H1 (cell line): ENCODE measurements at regions not wholly inside any gene's neighbourhood (a gene's known extent, or its start where the extent isn't known, plus 50 kb on each side); places are given as distances from the start of the nearest gene placed in this dataset.

ENCODE experiments used
- CTCF ChIA-PET: fragments of 300-600 bp; sonication (Branson Sonifier 250); formaldehyde crosslinking; loops from one replicate; lab custom pipeline; 2021; ENCODE audit not compliant: partially characterized antibody; lab: Charles Lee
- POLR2A ChIA-PET: fragments of 300-600 bp; sonication (Branson Sonifier 250); formaldehyde crosslinking; loops from one replicate; lab custom pipeline; 2021; ENCODE audit warnings: inconsistent platforms; ENCODE audit not compliant: partially characterized antibody; lab: Charles Lee
- DNase-seq, 2 experiments: peaks; one replicate each; pipeline versions ENCODE4 v3.0.0 to v3.0.0-alpha.2; 2010 to 2022; ENCODE audit warnings: low spot score in 2 of 2, low read depth in 1 of 2, mixed read lengths in 1 of 2
- FAIRE-seq: peaks from 2 replicates; lab custom pipeline; 2011; peaks lifted over from hg19 to GRCh38; lab: Jason Lieb, UNC
- H2AFZ ChIP-seq: 2 replicates; pipeline ENCODE4 v1.8.1; 2012; ENCODE audit warnings: low read length, inconsistent platforms
- H2AK5ac ChIP-seq: 2 replicates; pipeline ENCODE4 v1.6.1; 2013; ENCODE audit warnings: low read depth, low read length
- H2BK120ac ChIP-seq: replicated peaks from 2 replicates; pipeline ENCODE3; 2013; ENCODE audit warnings: low read depth, low read length, inconsistent platforms
- H2BK12ac ChIP-seq: 2 replicates; pipeline ENCODE4 v1.6.1; 2013; ENCODE audit warnings: low read depth, low read length
- H2BK15ac ChIP-seq: 2 replicates; pipeline ENCODE4 v1.6.1; 2013; ENCODE audit warnings: low read length
- H2BK20ac ChIP-seq: 2 replicates; pipeline ENCODE4 v1.6.1; 2013; ENCODE audit warnings: low read length
- H2BK5ac ChIP-seq: 2 replicates; pipeline ENCODE4 v1.6.1; 2013; ENCODE audit warnings: low read depth, low read length
- H3K14ac ChIP-seq: 2 replicates; pipeline ENCODE4 v1.6.1; 2013; ENCODE audit warnings: inconsistent platforms; ENCODE audit not compliant: insufficient read length
- H3K18ac ChIP-seq: 2 replicates; pipeline ENCODE4 v1.6.1; 2013; ENCODE audit warnings: low read length; ENCODE audit errors: extremely low read depth
- H3K23ac ChIP-seq: 2 replicates; pipeline ENCODE4 v1.6.1; 2013; ENCODE audit warnings: inconsistent platforms; ENCODE audit not compliant: insufficient read length
- H3K23me2 ChIP-seq: 2 replicates; pipeline ENCODE4 v1.6.1; 2013; ENCODE audit warnings: low read depth, low read length
- H3K27ac ChIP-seq: 2 replicates; pipeline ENCODE4 v1.6.1; 2011; ENCODE audit warnings: low read depth, low read length, inconsistent platforms
- H3K27me3 ChIP-seq, 4 experiments: replicated peaks in 1 of 4; 1 replicate in 1 of 4; 2 replicates in 3 of 4; pipeline versions ENCODE4 v1.6.1 to v1.8.1; 2011 to 2013; ENCODE audit warnings: low read length in 3 of 4, mild to moderate bottlenecking in 3 of 4, inconsistent platforms in 2 of 4, mixed read lengths in 2 of 4, moderate library complexity in 1 of 4; ENCODE audit not compliant: control insufficient read depth in 3 of 4, insufficient read depth in 3 of 4; ENCODE audit errors: extremely low read depth in 1 of 4
- H3K36me3 ChIP-seq, 4 experiments: 2 replicates each; pipeline versions ENCODE4 v1.6.1 to v1.8.1; 2011 to 2013; ENCODE audit warnings: mild to moderate bottlenecking in 4 of 4, low read length in 3 of 4, moderate library complexity in 2 of 4, control low read depth in 1 of 4, inconsistent platforms in 1 of 4; ENCODE audit not compliant: insufficient read depth in 4 of 4, control insufficient read depth in 2 of 4
- H3K4ac ChIP-seq: replicated peaks from 2 replicates; pipeline ENCODE3; 2013; ENCODE audit warnings: low read length, low read depth, mixed read lengths, inconsistent platforms; ENCODE audit not compliant: insufficient read length
- H3K4me1 ChIP-seq, 4 experiments: replicated peaks in 1 of 4; 1 replicate in 1 of 4; 2 replicates in 3 of 4; pipeline versions ENCODE4 v1.6.1 to v1.8.1; 2011 to 2013; ENCODE audit warnings: low read length in 3 of 4, inconsistent platforms in 2 of 4, mixed read lengths in 1 of 4; ENCODE audit not compliant: insufficient read depth in 4 of 4, control insufficient read depth in 3 of 4
- H3K4me2 ChIP-seq, 2 experiments: 2 replicates each; pipeline versions ENCODE4 v1.6.1 to v1.8.1; 2011 to 2013; ENCODE audit warnings: low read depth in 2 of 2, low read length in 2 of 2, control low read depth in 1 of 2, inconsistent platforms in 1 of 2, mild to moderate bottlenecking in 1 of 2; ENCODE audit not compliant: insufficient read depth in 1 of 2
- H3K4me3 ChIP-seq, 4 experiments: fragments of 200-600, 300-600 bp in 1 of 4; sonication (generic), shearing (Covaris generic), sonication (Bioruptor Twin) in 1 of 4; 2 replicates each; pipeline versions ENCODE4 v1.5.1 to v1.8.1; 2011 to 2016; ENCODE audit warnings: low read length in 4 of 4, low read depth in 3 of 4, control low read depth in 2 of 4, inconsistent platforms in 2 of 4, mild to moderate bottlenecking in 2 of 4, mixed read lengths in 1 of 4, moderate library complexity in 1 of 4; ENCODE audit not compliant: insufficient read depth in 2 of 4; ENCODE audit errors: extremely low read depth in 1 of 4
- H3K56ac ChIP-seq: replicated peaks from 2 replicates; pipeline ENCODE3; 2013; ENCODE audit warnings: low read depth, mild to moderate bottlenecking, mixed read lengths, low read length, inconsistent platforms; ENCODE audit not compliant: insufficient read length
- H3K79me1 ChIP-seq: 2 replicates; pipeline ENCODE4 v1.6.1; 2013; ENCODE audit warnings: low read depth, low read length, control low read depth
- H3K79me2 ChIP-seq, 2 experiments: 2 replicates each; pipeline versions ENCODE4 v1.6.1 to v1.8.1; 2012 to 2013; ENCODE audit warnings: low read length in 2 of 2, mild to moderate bottlenecking in 2 of 2, inconsistent platforms in 1 of 2; ENCODE audit not compliant: insufficient read depth in 2 of 2, control insufficient read depth in 1 of 2
- H3K9ac ChIP-seq, 4 experiments: replicated peaks in 1 of 4; 1 replicate in 1 of 4; 2 replicates in 3 of 4; pipeline versions ENCODE4 v1.6.1 to v1.8.1; 2011 to 2013; ENCODE audit warnings: low read depth in 3 of 4, low read length in 3 of 4, control low read depth in 2 of 4, mild to moderate bottlenecking in 2 of 4, moderate library complexity in 2 of 4, inconsistent platforms in 1 of 4; ENCODE audit errors: extremely low read depth in 1 of 4
- H3K9me3 ChIP-seq, 2 experiments: 2 replicates each; pipeline versions ENCODE4 v1.6.1 to v1.8.1; 2012 to 2013; ENCODE audit warnings: mild to moderate bottlenecking in 2 of 2, moderate library complexity in 2 of 2, control low read depth in 1 of 2, inconsistent platforms in 1 of 2, low read depth in 1 of 2, low read length in 1 of 2, mixed read lengths in 1 of 2; ENCODE audit not compliant: insufficient read depth in 2 of 2
- H4K20me1 ChIP-seq, 2 experiments: replicated peaks in 1 of 2; 2 replicates each; pipeline versions ENCODE3 to v1.8.1; 2011 to 2013; ENCODE audit warnings: inconsistent platforms in 2 of 2, low read length in 2 of 2, mild to moderate bottlenecking in 1 of 2; ENCODE audit not compliant: insufficient read depth in 2 of 2, control insufficient read depth in 1 of 2
- H4K5ac ChIP-seq: 2 replicates; pipeline ENCODE4 v1.6.1; 2013; ENCODE audit warnings: low read length, low read depth, mixed read lengths, inconsistent platforms; ENCODE audit not compliant: insufficient read length
- H4K8ac ChIP-seq: 2 replicates; pipeline ENCODE4 v1.8.0; 2013; ENCODE audit warnings: mild to moderate bottlenecking, moderate library complexity, low read length, inconsistent platforms; ENCODE audit not compliant: insufficient read depth; ENCODE audit errors: extremely low read depth
- H4K91ac ChIP-seq: replicated peaks from 2 replicates; pipeline ENCODE3; 2013; ENCODE audit warnings: low read length, mixed read lengths, inconsistent platforms; ENCODE audit not compliant: insufficient read length
- CREB1 ChIP-seq: IDR thresholded peaks from 2 replicates; pipeline ENCODE4 v1.6.1; 2012; ENCODE audit warnings: inconsistent platforms
- KDM1A ChIP-seq: fragments of 200-600, 300-600 bp; sonication (generic); IDR thresholded peaks from 2 replicates; pipeline ENCODE4 v1.7.1; 2016; ENCODE audit warnings: mild to moderate bottlenecking, low read length, borderline replicate concordance
- KDM5A ChIP-seq: fragments of 200-600 bp; IDR thresholded peaks from 2 replicates; pipeline ENCODE4 v1.7.1; 2012; ENCODE audit warnings: mild to moderate bottlenecking, low read length, inconsistent platforms, mixed read lengths
- NANOG ChIP-seq: IDR thresholded peaks from 2 replicates; pipeline ENCODE4 v1.6.1; 2011; ENCODE audit warnings: low read length, low read depth, mild to moderate bottlenecking, inconsistent platforms; ENCODE audit not compliant: insufficient read depth, poor library complexity, severe bottlenecking
- RNF2 ChIP-seq: fragments of 200-900, 300-1000 bp; sonication (generic); IDR thresholded peaks from 2 replicates; pipeline ENCODE4 v1.7.1; 2016; ENCODE audit warnings: borderline replicate concordance, low read depth, mild to moderate bottlenecking, antibody characterized with exemption, low read length; ENCODE audit not compliant: poor library complexity, severe bottlenecking; ENCODE audit errors: missing control alignments
- YY1 ChIP-seq: IDR thresholded peaks from 2 replicates; pipeline ENCODE4 v1.6.1; 2011; ENCODE audit warnings: low read depth, mild to moderate bottlenecking, low read length
- WGBS, 2 experiments: shearing (Covaris generic) in 1 of 2; methylation state at CpG; one replicate each; pipeline versions ENCODE4 v1.1.6 to v1.1.7; 2013 to 2015; ENCODE audit warnings: low lambda C conversion rate in 2 of 2, mixed read lengths in 2 of 2, inconsistent platforms in 1 of 2, low coverage in 1 of 2, missing lambda C conversion rate in 1 of 2; ENCODE audit not compliant: insufficient replicate concordance in 2 of 2, insufficient coverage in 1 of 2, insufficient read length in 1 of 2; ENCODE audit errors: extremely low coverage in 1 of 2, missing lambda C conversion rate in 1 of 2; 5-methylcytosine and 5-hydroxymethylcytosine counted together

- Histone ChIP-seq H3K23ac (no peak overlapping the region), H3K14ac (no peak overlapping the region), H3K18ac (no peak overlapping the region), H2BK120ac (no peak overlapping the region), H3K9ac (no peak overlapping the region), H3K4ac (no peak overlapping the region), H2BK12ac (no peak overlapping the region), H3K4me1 (peaks cover 0 to 7% (median 1%) of the 10 kb centered on the region in 4 experiments; a peak in 1 of 7 replicates), H3K27ac (no peak overlapping the region), H2AFZ (no peak overlapping the region), H3K9me3 (no peaks in the 10 kb centered on the region), H4K20me1 (no peaks in the 10 kb centered on the region), H3K23me2 (no peaks in the 10 kb centered on the region), H3K27me3 (no peaks in the 10 kb centered on the region), H4K8ac (no peak overlapping the region), H3K56ac (no peak overlapping the region), H3K79me2 (no peaks in the 10 kb centered on the region), H3K4me3 (no peak overlapping the region), H3K79me1 (no peaks in the 10 kb centered on the region), H3K36me3 (no peaks in the 10 kb centered on the region), H2BK15ac (no peak overlapping the region), H4K5ac (no peak overlapping the region), H2BK5ac (no peak overlapping the region), H2AK5ac (no peak overlapping the region), H4K91ac (no peak overlapping the region), H3K4me2 (no peak overlapping the region), H2BK20ac (no peak overlapping the region)
- ChIA-PET POLR2A (no interaction called here), CTCF (interaction anchor here (1.0 kb wide), 1 partner anchor 9 kb away, joined by 4 read pairs; no protein-coding TSS in a partner anchor)
- no peak for DNase-seq
- no peak for FAIRE-seq
- WGBS, 2 experiments, result 81% methylated on average over 4 of the region's 4 CpGs; no CpG with 5 or more reads in 1 of the 2 experiments
- no peak for TF ChIP-seq NANOG
- no peak for TF ChIP-seq RNF2
- TF ChIP-seq CREB1, result no peak
- TF ChIP-seq YY1, result no peak
- no peak for TF ChIP-seq KDM5A
- no peak for TF ChIP-seq KDM1A
These were observed 92.0 kb upstream of the ASIC2 start for GRCh38 chr17:33385133-33385532.
